HK-2 (cell line): ENCODE measurements at regions not wholly inside any gene's neighbourhood (a gene's known extent, or its start where the extent isn't known, plus 50 kb on each side); places are given as distances from the start of the nearest gene placed in this dataset.
"Not testable (repeated sequence)": the region's sequence is repeated elsewhere in the genome, so short reads cannot be mapped to it uniquely, and the experiment has no call there.

Experiments used
- DNase-seq: peaks from one replicate; pipeline ENCODE4 v3.0.0-alpha.2; 2018; ENCODE audit not compliant: unreplicated experiment

DNA sequence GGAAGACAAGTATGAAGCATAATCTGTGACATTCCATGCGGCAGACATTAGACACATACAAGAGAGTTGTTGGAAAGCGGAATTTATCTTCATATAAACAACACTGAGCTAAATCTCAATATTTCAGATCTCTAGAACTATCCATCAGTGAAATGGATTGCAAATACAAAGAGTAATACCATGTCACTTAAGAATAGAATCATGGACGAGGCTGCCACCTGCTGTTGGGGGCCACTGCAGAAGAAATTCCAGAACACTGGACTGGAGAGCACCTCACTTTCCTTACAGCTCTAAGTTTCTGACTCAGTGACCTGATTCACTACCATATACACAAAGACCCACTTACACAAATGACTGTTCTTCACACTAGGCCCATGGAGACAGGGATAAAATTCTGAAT is 346.7 kb downstream of the OR4F29 start:
- not testable (repeated sequence) for DNase-seq

DNA sequence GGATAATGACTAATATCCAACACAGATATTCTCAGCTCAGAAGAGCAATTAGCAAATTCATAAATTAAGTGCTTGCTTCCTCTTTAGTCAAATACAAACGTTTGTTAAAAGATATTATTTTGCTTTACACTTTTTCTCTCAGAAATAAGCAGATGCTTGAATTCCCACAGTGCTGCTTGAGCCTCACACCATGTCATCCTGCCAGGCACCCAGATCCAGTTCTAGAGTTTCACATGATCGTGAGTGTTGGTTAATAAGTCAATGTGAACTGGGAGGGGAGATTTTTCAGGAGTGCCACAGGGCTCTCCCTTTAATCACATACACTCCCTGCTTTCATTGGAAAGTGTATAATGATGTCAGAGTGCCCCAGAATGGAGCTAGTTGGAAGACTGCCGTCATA is 352.0 kb downstream of the OR4F29 start:
- DNase-seq: not testable (repeated sequence)

DNA sequence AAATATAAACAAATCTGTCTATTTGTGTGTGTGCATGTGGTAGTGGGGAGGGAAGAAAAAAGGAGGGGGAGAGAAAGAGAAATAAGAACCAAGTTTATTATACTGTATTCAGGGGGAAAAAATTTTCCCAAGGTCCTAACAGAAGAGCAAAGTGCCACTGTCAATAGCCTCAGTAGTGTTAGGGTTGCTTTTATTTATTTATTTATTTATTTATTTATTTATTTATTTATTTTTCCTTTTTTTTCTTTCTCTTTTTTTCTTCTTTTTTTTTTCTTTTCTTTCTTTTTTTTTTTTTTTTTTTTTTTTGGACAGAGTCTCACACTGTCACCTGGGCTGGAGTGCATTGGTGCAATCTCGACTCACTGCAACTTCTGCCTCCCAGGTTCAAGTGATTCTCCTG is 352.7 kb downstream of the OR4F29 start:
- not testable (repeated sequence) for DNase-seq

DNA sequence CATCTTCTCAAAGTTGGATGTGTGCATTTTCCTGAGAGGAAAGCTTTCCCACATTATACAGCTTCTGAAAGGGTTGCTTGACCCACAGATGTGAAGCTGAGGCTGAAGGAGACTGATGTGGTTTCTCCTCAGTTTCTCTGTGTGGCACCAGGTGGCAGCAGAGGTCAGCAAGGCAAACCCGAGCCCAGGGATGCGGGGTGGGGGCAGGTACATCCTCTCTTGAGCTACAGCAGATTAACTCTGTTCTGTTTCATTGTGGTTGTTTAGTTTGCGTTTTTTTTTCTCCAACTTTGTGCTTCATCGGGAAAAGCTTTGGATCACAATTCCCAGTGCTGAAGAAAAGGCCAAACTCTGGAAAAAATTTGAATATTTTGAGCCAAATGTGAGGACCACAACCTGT is 360.2 kb downstream of the OR4F29 start:
- DNase-seq: not testable (repeated sequence)

DNA sequence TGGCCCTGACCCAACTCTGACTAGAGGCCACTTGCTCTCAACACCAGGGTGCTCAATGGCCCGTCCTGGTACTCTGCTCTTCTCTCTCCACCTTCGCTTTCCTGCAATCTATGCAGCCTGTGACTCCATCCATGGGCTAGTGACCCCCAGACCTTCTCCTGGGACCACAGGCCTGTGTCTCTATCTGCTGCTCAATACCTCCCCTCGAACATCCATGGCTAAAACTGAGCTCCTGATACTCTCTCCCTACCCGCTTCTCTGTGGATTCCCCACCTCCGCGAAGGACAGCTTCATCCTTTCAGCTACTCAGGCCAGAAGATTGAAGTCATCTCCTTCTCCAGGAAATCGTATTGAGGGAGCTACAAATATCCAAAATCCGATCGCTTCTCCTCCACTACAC is 363.4 kb downstream of the OR4F29 start:
- not testable (repeated sequence) for DNase-seq

DNA sequence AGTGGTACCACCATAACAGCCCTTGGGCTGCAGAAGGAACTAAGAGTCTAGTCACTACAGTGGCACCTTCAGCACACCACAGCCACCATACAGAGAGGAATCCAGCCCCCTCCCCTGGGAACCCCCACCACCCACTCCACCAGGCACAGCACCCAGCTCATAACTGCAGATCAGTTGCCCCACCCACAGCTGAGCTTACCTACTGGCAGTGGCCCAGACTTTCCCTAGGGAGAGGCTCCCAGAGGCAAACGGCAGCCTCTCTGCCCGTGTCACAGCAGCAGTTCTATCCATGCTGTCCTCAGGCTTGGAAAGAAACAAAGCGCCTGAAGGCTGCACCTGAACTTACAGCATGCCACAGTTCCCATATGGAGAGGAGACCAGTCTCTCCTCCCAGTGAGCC is 372.3 kb downstream of the OR4F29 start:
- DNase-seq: not testable (repeated sequence)

DNA sequence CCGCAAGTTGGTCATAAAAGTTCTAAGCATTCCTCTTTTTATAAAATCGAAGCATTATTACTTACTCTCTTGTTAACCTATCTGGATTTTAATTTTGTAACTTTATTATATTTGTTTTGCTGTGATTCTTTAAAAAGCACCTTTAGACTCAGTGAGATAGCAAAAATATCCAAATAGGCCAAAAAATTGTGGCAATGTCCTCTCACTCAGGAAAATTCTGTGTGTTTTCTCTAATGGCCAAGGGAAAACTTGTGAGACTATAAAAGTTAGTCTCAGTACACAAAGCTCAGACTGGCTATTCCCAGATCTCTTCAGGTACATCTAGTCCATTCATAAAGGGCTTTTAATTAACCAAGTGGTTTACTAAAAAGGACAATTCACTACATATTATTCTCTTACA is 386.4 kb downstream of the OR4F29 start, which contains the start of gene OR4F5:
OR4F5 (plus strand) TSS at position 301 of the 400 bp plus-strand sequence.
- DNase-seq: not testable (repeated sequence)

DNA sequence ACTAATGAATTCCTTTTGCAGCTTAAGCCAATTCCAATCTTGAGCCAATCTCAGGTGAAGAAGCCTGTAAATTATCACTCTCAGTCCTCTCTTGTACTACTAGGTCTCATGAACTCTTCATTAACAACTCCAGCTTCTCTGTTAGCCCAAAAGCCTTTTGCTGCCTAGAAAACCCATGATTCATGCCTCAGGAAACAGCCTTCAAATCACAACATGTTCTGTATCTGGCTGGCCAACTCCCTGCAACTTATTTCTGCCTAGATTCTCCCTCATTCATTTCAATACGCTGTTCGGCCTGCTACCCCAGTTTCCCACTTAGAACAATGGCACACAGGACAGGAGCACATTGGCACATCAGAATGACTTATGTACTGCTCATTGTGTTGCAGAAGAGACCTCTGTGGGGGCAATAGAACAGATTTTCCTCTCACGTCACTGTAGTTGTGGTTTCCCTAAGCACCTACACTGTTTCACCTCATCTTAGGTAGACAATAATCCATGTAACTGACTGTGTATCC is 395.4 kb downstream of the OR4F29 start:
- not testable (repeated sequence) for DNase-seq

DNA sequence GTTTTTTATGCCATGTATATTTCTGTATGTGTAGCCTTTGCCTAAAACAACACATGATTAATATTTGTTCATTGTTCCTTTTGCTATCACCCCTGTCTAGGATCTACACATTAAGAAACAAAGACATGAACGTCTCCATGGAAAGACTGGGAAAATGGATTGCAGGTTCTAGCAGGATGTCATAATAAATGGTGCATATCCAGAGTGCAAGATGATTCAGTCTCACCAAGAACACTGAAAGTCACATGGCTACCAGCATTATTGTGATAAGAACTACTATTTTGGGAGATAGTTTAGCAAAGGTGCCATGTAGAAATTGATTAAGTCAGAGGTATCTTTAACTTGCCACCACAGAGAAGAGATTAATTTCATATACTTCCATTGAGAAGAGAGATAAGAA is 398.3 kb downstream of the OR4F29 start:
- DNase-seq: not testable (repeated sequence)

DNA sequence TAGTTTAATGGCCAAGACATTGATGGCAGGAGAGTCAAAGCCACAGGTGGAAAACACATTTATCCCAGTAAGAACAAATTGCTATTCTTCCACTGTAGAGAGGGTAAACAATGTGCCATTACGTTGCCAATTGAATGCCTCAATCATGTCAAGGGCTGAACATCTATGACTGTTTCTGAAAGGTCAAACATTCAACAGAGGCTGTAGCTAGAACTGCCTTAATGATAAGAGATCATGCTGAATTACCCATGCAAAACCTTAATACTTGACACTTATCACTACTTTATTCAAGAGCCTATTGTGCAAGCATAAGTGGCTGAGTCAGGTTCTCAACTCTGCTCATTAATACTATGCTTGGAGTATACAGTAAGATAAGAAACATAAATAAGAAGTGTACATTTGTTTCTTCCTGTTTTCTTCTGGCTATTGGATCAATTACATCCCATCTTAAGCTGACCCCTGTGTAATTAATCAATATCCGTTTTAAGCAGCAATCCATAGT is 409.5 kb downstream of the OR4F29 start:
- DNase-seq: not testable (repeated sequence)

DNA sequence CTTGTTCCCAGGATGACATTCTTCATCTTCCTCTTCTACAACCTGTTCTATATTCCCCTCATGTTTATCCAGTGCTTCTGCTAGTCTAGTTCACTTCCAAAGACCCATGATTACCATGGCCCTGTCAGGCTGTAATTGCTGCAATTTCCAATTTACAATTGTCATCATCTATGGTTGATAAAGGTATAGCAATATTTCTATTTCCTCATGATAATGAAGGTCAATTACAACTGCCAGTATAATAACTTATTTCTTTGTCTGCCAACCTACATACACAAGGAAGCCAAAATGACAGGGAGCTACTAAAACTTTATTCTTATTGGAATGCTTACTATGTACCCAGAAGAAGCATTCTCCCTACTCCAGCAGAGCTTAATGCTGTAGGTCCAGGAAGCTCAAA is 410.3 kb downstream of the OR4F29 start:
- DNase-seq: not testable (repeated sequence)

DNA sequence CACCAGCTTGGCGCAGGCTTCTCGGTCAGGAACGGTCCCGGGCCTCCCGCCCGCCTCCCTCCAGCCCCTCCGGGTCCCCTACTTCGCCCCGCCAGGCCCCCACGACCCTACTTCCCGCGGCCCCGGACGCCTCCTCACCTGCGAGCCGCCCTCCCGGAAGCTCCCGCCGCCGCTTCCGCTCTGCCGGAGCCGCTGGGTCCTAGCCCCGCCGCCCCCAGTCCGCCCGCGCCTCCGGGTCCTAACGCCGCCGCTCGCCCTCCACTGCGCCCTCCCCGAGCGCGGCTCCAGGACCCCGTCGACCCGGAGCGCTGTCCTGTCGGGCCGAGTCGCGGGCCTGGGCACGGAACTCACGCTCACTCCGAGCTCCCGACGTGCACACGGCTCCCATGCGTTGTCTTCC is 422.3 kb downstream of the OR4F29 start:
- not testable (repeated sequence) for DNase-seq

DNA sequence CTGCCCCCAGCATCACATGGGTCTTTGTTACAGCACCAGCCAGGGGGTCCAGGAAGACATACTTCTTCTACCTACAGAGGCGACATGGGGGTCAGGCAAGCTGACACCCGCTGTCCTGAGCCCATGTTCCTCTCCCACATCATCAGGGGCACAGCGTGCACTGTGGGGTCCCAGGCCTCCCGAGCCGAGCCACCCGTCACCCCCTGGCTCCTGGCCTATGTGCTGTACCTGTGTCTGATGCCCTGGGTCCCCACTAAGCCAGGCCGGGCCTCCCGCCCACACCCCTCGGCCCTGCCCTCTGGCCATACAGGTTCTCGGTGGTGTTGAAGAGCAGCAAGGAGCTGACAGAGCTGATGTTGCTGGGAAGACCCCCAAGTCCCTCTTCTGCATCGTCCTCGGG is 434.2 kb downstream of the OR4F29 start:
- not testable (repeated sequence) for DNase-seq

DNA sequence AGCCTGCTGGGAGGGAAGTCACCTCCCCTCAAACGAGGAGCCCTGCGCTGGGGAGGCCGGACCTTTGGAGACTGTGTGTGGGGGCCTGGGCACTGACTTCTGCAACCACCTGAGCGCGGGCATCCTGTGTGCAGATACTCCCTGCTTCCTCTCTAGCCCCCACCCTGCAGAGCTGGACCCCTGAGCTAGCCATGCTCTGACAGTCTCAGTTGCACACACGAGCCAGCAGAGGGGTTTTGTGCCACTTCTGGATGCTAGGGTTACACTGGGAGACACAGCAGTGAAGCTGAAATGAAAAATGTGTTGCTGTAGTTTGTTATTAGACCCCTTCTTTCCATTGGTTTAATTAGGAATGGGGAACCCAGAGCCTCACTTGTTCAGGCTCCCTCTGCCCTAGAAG is 435.5 kb downstream of the OR4F29 start:
- DNase-seq: not testable (repeated sequence)

DNA sequence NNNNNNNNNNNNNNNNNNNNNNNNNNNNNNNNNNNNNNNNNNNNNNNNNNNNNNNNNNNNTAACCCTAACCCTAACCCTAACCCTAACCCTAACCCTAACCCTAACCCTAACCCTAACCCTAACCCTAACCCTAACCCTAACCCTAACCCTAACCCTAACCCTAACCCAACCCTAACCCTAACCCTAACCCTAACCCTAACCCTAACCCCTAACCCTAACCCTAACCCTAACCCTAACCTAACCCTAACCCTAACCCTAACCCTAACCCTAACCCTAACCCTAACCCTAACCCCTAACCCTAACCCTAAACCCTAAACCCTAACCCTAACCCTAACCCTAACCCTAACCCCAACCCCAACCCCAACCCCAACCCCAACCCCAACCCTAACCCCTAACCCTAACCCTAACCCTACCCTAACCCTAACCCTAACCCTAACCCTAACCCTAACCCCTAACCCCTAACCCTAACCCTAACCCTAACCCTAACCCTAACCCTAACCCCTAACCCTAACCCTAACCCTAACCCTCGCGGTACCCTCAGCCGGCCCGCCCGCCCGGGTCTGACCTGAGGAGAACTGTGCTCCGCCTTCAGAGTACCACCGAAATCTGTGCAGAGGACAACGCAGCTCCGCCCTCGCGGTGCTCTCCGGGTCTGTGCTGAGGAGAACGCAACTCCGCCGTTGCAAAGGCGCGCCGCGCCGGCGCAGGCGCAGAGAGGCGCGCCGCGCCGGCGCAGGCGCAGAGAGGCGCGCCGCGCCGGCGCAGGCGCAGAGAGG is 441.3 kb downstream of the OR4F29 start:
- DNase-seq: not testable (repeated sequence)
